NCI-H345 treated with DMSO at 0.1 percent for 48 hours (cell line): ENCODE measurements at regions not wholly inside any gene's neighbourhood (a gene's known extent, or its start where the extent isn't known, plus 50 kb on each side); places are given as distances from the start of the nearest gene placed in this dataset.
"Not testable (repeated sequence)": the region's sequence is repeated elsewhere in the genome, so short reads cannot be mapped to it uniquely, and the experiment has no call there.

Source experiments
- DNase-seq: peaks from one replicate; lab custom pipeline; 2025; ENCODE audit not compliant: unreplicated experiment; lab: John Stamatoyannopoulos, UW

DNA sequence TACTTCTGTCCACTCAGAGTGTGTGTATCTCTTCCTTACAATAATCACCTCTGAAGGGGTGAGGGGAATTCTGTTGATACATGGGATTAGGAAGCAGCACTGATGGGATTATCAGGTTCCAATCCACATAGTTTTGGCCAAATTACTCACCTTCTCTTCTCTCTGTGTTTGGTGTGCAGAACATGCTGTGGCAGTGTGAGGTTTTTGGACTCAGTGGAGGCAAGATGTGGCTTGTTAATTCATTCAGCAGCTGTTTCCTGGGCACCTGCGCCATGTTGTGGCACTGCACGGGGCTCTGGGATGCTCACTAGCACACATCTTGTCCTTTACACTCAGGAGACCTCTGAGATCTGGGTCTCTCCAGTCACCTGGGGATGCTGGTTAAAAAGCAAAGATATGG, 350.3 kb upstream of the HS6ST1 start:
- DNase-seq = no peak

DNA sequence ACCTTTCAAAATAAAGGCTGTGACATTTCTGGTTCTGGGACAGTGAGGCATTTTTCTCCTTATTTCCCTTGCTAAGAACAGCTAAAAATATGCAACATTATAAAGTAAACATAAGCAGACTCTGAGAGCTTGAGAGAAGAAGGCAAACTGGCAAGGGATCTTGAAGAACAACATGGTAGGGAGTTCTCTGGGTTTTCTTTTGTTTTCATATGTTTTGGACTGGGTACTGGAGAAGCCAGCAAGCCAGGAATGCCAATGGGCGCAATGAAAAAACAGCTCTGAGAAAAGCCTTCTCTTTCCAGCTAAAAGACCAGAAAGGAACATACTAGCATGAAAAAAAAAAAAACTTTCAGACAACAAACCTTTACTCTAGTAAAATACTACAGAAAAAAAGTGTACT, 351.4 kb upstream of the HS6ST1 start:
- DNase-seq = no peak

DNA sequence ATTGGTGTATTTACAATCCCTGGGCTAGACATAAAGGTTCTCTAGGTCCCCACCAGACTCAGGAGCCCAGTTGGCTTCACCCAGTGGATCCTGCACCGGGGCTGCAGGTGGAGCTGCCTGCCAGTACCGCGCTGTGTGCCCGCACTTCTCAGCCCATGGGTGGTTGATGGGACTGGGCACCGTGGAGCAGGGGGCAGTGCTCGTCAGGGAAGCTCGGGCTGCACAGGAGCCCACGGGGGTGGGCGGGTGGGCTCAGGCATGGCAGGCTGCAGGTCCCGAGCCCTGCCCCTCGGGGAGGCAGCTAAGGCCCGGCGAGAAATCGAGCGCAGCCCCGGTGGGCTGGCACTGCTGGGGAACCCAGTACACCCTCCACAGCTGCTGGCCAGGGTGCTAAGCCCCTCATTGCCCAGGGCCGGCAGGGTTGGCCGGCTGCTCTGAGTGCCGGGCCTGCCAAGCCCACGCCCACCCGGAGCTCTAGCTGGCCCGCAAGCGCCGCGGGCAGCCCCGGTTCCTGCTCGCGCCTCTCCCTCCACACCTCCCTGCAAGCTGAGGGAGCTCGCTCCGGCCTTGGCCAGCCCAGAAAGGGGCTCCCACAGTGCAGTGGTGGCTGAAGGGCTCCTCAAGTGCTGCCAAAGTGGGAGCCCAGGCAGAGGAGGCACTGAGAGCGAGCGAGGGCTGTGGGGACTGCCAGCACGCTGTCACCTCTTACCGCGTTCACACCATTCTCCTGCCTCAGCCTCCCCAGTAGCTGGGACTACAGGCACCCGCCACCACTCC, 353.5 kb upstream of the HS6ST1 start:
- not testable (repeated sequence) for DNase-seq

DNA sequence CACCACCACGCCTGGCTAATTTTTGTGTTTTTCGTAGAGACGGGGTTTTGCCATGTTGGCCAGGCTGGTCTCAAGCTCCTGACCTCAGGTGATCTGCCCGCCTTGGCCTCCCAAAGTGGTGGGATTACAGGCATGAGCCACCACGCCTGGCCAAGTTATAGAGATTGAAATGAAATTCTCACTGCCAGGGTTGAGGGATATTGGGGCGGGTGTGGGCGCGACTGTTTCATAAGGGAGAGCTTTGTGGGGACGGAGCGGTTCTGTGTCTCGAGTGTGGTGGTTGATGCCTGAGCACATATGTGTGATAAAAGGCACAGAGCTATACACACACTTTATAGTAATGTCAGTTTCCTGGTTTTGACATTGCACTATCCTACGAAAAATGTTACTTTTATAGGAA, 361.0 kb upstream of the HS6ST1 start:
- DNase-seq = not testable (repeated sequence)

DNA sequence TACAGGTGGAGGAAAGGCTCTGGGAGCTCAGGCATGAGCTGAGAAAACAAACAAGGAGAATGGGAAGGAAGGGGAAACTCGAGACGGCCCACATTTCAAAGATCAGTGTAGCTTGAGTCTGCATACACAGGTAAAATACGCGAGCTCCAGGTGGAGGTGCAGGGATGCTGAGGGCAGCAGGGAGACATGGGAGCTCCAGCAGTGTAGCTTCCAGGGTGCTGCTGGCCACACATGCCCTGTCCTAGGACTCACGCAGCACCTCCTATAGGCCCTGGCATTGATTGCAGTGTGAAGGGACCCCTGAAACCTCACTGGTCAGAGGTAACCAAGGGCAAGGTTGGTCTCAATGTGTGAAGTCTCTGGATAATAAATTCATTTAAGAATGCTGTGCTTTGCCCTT, 362.8 kb upstream of the HS6ST1 start:
- no peak for DNase-seq

DNA sequence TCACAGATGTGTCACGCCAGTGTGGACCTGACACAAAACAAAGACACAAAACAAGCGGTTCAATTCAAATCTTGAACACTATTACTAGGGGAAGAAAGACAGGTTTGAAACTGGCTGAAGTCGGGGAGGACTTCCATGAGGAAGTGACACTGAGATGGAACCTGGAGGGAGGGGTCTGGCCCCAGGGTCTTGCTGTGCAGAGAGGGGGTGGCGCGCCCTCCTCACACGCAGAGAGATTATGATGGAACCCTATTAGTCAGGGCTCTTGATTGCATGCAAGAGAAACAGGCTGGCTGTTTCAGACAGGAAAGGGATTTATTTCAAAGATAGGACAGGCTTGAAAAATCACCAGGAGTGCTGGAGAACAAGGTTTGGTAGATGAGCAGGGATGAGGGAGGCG, 363.6 kb upstream of the HS6ST1 start:
- DNase-seq = no peak

DNA sequence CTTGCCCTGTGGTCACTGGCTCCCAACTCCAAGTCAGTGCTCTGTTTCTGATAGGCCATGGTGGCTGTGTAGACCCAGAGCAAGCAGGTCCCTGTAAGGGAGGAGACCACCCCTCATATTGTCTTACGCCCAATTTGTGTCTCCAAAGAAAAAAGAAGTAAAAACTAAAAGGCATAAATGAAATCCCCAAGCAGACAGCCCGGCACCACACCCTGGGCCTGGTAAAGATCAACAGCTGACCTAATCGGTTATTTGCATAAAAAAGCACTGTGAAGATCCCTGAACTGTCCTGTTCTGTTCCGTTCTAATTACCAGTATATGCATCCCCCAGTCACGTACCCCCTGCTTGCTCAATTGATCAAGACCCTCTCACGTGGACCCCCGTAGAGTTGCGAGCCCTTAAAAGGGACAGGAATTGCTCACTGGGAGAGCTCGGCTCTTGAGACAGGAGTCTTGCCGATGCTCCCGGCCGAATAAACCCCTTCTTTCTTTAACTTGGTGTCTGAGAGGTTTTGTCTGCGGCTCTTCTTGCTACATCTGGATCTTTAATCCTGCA, 364.1 kb upstream of the HS6ST1 start:
- DNase-seq = no peak

DNA sequence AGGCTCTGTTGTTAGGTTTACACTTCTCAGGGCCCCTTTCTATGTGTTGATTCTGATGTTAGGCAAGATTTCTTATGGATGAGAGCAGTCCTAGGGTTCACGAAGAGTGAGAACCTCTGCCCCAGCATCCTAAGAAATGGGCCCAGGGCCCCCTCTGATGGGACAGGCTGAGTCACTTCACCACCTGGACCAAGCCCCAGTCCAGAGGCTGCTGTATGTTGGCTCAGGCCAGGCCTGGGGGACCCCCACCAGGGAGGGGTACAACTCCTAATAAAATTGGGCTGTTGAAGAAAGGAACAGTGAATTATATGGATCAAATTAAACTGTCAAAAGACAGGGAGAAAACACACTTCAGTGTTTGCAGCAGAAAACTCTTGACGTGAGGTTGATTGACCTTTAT, 365.9 kb upstream of the HS6ST1 start:
- DNase-seq = no peak

DNA sequence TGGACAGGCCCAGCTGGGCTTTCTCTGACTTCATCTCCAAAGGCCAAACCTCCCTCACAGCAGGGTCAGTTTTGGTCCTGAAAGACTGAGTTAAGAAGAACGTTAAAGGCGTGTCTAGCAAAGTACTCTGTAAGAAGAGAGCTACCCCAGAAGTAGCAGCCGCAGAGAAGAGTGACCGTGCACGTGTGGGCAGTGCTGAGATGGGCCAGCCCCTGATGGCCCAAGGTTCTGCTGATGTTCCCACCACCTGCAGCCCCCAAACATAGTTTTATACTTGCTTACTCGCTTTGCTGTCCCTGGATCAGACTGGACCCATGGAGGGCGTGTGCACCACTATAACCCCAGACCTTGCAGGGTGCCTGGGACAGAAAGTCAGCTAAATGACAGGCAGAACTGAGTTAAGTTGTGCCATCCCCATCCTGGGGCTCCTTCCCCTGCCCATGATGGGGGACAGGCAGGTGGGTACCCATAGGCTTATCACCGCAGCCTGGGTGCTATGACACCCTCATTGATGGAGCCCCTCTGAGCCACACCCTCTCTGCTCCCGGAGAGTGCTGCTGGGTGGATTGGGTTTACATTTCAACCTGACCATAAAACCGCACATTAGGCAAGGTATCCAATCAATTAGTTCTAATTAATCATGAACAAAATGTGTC, 367.3 kb upstream of the HS6ST1 start:
- DNase-seq = no peak

DNA sequence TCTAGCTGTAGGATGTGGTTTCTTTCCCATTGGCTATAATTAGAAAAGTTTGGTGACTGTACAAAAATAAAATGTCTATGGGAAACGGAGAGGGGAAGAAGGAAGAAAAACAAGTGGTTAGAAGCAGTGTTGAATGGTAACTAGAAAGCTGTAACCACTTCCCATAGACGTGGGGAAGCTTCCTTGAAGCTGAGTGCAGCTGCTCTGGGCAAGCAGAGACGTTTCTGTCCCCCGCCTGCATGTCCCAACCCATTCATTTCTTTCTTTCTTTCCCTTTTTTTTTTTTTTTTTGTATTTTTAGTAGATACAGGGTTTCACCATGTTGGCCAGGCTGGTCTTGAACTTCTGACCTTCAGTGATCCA, 367.8 kb upstream of the HS6ST1 start:
- DNase-seq = no peak

DNA sequence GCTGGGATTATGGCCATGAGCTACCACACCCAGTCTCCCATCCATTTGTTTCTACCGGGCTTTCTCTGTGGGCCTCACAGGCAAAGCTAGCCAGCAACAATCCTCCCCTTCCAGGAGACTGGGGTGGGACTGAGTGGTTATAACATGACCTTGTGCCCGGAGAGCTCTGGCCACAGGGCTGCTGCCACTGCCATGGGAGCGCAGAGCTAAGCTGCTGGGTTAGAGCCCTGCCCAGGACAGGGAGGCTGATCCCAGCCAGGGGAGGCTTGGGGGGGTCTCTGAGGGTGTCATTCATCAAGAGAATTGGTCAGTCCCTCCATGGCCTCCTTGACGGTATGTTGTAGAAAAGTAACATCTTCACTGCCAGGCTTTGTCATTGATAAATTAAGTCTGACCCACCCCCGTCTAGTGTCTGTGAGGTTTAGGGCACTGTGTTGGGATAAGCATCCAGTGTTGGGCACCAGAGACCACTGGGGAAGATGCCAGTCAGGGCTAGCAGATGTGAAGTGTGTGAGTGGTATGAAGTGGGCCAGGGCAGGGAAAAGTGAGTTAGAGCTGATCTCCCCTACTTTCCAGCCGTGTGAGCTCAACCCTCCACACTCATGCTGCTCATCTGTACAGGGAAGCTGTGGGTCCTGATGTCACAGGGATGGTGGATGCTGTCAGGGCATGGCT, 368.4 kb upstream of the HS6ST1 start:
- DNase-seq = no peak

DNA sequence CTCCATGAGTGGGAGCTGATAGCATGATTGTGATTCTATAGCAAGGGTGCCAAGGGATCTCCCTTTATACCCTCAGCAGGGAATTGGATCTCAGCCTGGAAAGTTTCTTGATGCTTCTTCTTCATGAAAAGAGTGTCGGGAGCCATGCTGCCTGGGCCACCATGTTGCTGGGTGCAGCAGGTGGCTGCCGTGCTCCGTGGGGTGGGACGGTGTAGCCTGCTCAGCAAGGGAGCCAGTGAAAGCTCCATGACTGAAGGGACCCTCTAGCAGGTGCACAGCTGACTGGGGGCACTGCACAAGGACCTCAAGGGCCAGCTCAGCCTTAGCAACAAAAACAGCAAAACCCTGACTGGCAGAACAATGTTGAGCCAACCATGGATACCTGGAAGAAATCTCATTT, 368.9 kb upstream of the HS6ST1 start:
- no peak for DNase-seq

DNA sequence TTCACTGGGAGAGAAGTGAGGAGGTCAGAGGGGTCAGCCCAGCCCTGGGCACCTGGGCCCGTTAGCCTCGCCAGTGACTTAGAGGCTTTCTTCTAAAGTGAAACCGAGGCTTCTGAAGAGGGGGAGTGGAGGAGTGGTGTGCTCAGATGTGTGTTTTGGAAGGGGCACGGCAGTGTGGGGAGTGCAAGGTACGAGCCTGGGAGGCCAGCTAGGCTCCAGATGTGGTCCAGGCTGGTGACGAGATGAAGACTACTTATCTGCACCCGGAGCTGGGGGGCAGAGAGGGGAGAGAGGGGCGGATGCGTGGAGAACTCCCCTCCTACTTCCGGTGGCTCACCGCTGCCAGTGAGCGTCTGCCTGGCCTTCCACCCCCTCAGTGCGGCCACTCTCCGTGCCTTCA, 371.3 kb upstream of the HS6ST1 start:
- DNase-seq = no peak

DNA sequence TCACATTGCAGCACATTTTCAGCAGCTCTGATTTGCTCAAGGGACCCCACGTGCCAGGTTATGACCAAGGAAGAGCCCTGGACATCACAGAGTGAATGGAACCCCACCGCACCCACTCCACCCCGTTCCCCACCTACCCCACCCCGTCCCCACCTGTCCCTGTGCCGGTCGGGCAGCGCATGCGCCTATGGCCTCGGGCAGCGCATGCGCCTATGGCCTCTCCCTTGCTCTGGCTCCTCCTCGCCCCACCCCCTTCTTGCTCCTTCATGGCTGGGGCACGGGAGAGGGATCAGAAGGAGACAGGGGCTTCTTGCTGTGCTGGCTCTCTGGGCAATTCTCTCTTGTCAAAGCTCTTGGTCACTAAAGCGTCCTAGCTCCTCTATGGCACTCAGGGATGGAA, 371.8 kb upstream of the HS6ST1 start:
- DNase-seq = no peak

DNA sequence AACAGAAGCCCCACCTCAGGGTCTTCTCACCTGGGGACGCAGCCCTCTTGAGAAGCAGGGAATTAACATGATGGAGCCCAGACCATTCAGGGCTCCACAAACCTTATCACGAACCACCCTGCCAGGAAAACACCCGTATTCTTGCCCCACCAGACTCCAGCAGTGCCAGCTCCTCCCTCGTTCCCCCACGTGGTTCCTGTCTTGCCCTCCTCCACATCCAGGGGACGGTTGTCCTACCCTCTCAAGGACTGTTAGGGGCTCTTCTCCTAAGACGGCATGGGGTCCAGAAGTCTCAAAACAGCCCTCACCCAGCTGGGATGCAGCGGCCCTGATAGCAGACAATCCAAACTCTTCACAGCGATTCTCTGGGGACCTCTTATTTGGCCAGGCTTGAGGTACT, 372.2 kb upstream of the HS6ST1 start:
- no peak for DNase-seq

DNA sequence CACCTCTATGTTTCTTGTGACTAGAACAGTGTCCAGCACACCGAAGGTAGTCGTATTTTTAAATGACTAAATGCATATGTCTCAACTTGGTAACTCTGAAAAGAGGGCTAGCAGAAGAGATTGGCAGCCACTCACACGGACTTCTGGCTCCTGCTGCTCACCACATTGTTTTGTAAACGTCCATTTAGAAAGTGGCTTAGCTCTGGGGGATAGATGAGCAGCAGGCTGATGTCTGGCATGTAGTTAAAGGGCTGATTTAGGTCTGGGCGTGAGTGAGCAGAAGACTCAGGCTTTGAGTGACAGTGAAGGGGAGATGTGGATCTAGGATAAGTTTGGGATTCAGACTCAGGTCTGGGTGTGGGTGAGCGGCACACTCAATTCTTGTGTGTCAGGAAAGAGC, 372.9 kb upstream of the HS6ST1 start:
- no peak for DNase-seq

DNA sequence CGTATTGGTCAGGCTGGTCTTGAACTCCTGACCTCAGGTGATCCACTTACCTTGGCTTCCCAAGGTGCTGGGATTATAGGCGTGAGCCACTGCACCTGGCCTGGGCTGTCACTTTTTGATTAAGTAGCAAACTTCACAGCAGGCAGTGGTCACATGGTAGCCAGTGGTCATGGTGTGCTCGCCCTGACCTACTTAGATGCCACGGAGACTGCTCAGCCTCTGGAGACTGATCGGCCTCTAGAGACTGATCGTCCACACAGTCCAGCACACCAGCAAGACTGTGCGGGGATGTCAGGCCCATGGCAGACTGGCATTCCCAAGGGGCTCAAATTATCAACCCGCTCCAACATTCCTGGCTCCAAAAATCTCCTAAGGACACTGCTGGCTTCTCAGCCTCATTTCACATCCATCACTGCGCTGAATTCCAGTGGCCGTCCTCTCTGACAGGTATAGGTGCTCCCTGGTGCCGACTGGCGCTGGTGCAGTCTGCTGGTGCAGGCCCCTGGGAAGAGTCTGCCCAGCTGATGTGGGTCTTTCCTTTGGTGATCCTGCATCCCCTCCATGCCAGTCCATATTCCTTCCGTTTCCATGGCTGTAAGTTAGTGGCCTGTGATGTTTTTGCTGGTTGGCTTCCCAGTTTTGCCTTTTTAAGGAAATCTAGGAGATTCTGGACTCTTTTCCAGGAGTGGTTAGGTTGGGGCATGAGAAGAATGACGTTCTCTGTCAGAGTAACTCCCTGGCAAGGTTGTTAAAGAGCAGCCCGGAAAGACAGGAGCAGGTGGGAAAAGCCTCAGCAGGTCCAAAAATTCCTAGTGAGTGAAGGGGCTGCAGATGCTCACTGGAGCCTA, 374.5 kb upstream of the HS6ST1 start:
- DNase-seq = no peak

DNA sequence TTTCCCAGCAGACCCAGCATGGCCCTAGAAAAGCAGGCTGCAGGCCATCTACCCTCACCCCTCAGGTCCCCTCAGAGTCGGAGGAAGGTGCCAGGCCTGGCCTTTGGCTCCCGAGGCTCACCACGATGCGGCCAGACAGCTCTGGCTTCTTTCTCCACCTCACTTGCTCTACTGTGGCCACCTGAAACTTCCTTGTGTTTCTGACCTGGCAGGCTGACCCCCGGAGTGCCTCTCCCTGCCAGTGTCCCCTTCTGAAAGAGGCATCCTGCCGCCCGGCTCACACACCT, 375.0 kb upstream of the HS6ST1 start:
- DNase-seq = no peak

DNA sequence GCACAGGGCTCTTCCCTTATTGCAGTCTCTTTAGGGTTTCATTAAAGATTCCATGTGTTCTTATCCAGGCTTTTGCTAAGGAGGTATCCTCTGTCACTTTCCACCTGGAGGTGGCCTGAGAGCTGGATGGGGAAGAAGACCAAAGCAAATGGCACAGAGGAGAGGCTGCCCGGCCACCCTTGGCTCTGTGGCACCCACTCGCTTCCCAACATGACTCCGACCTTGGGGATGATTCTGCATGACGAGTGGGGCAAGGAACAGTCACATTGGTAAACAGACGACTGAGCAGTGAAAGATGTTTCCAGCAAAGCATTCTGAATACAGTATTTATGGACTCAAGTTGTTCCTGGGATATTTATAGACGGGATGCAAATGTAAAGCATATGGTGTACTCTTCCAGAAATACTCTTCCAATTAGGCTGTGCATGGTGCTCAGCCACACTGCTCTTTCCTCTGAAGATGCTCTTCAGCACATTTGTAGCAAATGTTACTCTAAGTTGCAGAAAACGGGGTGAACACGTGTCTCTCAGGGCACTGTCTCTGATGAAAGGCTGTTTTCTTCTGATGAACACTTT, 377.1 kb upstream of the HS6ST1 start:
- no peak for DNase-seq

DNA sequence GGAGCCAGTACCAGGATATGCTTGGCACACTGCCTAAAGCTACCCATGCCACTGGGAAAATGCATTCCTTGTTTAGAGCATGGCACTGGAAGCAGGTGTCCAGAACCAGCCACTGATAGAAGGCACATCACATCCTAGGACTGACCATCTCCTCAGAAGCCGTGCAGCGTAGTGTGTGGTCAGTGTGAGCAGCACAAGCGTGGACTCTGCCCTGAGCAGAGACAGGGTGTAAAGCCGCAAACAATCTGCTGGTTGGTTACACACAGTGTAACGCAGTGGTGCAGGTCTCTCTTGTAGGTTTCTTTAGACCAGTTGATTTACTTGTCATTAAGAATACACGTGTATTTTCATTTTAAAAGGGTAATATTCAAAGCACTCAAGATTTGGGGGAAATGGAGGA, 377.8 kb upstream of the HS6ST1 start:
- no peak for DNase-seq

DNA sequence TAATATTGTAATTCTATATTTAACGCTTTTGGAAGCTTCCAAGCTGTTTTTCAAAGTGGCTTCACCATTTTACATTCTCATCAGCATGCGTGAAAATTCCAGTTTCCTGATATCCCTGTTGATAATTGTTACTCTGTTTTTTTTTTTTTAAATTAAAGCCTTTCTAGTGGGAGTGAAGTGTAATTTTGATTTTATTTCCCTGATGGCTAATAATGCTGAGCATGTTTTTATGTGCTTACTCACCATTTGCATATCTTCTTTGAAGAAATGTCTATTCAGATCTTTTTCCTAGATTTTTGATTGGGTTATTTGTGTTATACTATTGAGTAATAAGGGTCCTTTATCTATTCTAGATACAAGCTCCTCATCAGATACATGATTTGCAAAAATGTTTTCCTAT, 382.8 kb upstream of the HS6ST1 start:
- no peak for DNase-seq
